Left ventricle myocardium inferior (tissue), 1 donor: ENCODE measurements at regions not wholly inside any gene's neighbourhood (a gene's known extent, or its start where the extent isn't known, plus 50 kb on each side); places are given as distances from the start of the nearest gene placed in this dataset.
A peak's percentile ranks its signal among the peaks of the same experiment; 100 is the strongest.

Experiments used
- DNase-seq: peaks from one replicate; pipeline ENCODE4 v3.0.0-alpha.2; 2020
- H3K27ac ChIP-seq: fragments of 200-600 bp; replicated peaks from 2 replicates; pipeline ENCODE4 v1.8.0; 2021
- H3K27me3 ChIP-seq: fragments of 200-600 bp; 2 replicates; pipeline ENCODE4 v1.8.0; 2021; ENCODE audit warnings: low read depth
- H3K36me3 ChIP-seq: fragments of 200-600 bp; 2 replicates; pipeline ENCODE4 v1.8.0; 2021
- H3K4me1 ChIP-seq: fragments of 200-600 bp; 2 replicates; pipeline ENCODE4 v1.8.0; 2021
- H3K4me3 ChIP-seq: fragments of 200-600 bp; 2 replicates; pipeline ENCODE4 v1.8.0; 2021; ENCODE audit warnings: mild to moderate bottlenecking, moderate library complexity
- H3K9me3 ChIP-seq: fragments of 200-600 bp; replicated peaks from 2 replicates; pipeline ENCODE4 v1.8.0; 2021
- CTCF ChIP-seq: fragments of 200-600 bp; IDR thresholded peaks from 2 replicates; pipeline ENCODE4 v1.8.0; 2021; ENCODE audit warnings: antibody characterized with exemption, mild to moderate bottlenecking, borderline replicate concordance
- intact Hi-C: fragments of 100-400 bp; cut with micrococcal nuclease; formaldehyde crosslinking; loops from one replicate; pipeline ENCODE4 v1.11.0; 2022
- donor health status: DM: no; HTN: yes; CAD: no; lungs with severe emphysema.

- no peak for DNase-seq
- Histone ChIP-seq H3K4me3 (no peak overlapping the region), H3K27ac (peak overlapping the region; percentile 55), H3K36me3 (no peaks in the 10 kb centered on the region), H3K4me1 (peaks cover 13% of the 10 kb centered on the region), H3K27me3 (no peaks in the 10 kb centered on the region), H3K9me3 (peaks cover 8% of the 10 kb centered on the region)
- TF ChIP-seq CTCF, result peak; percentile 39
- intact Hi-C loops, result no loop called here
Observed at GRCh38 chr3:16723978-16724377, 118.8 kb upstream of the DAZL start.

DNA sequence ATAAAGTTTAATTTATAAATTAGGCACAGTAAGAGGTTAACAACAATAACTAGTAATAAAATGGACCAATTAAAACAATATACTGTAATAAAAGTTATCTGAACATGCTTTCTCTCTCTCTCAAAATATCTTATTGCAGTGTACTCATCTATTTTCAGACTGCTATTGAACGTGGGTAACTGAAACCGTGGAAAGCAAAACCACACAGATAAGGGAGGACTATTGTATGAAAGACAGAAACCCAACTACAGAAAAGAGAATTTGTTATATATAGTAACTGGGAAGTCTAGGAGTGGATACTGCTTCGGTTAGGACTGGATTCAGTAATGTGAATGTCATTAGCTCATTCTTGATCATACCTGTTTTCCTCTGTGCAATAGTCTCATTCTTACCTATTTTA lies 119.3 kb upstream of the DAZL start:
- intact Hi-C loops, result no loop called here
- Histone ChIP-seq H3K4me1 (peaks cover 13% of the 10 kb centered on the region), H3K27ac (peak overlapping the region; percentile 55), H3K9me3 (peaks cover 8% of the 10 kb centered on the region), H3K4me3 (no peak overlapping the region), H3K36me3 (no peaks in the 10 kb centered on the region), H3K27me3 (no peaks in the 10 kb centered on the region)
- DNase-seq, result no peak
- TF ChIP-seq CTCF, result no peak

- no peak overlapping the region for H3K27ac ChIP-seq
- no peak for TF ChIP-seq CTCF
- no peak overlapping the region for H3K4me3 ChIP-seq
- peaks cover 8% of the 10 kb centered on the region for H3K9me3 ChIP-seq
- no peaks in the 10 kb centered on the region for H3K36me3 ChIP-seq
- H3K27me3 ChIP-seq, result no peaks in the 10 kb centered on the region
- no peak for DNase-seq
- H3K4me1 ChIP-seq, result peaks cover 13% of the 10 kb centered on the region
- intact Hi-C loops, result no loop called here
Observed at GRCh38 chr3:16725972-16726371, 120.7 kb upstream of the DAZL start.

DNA sequence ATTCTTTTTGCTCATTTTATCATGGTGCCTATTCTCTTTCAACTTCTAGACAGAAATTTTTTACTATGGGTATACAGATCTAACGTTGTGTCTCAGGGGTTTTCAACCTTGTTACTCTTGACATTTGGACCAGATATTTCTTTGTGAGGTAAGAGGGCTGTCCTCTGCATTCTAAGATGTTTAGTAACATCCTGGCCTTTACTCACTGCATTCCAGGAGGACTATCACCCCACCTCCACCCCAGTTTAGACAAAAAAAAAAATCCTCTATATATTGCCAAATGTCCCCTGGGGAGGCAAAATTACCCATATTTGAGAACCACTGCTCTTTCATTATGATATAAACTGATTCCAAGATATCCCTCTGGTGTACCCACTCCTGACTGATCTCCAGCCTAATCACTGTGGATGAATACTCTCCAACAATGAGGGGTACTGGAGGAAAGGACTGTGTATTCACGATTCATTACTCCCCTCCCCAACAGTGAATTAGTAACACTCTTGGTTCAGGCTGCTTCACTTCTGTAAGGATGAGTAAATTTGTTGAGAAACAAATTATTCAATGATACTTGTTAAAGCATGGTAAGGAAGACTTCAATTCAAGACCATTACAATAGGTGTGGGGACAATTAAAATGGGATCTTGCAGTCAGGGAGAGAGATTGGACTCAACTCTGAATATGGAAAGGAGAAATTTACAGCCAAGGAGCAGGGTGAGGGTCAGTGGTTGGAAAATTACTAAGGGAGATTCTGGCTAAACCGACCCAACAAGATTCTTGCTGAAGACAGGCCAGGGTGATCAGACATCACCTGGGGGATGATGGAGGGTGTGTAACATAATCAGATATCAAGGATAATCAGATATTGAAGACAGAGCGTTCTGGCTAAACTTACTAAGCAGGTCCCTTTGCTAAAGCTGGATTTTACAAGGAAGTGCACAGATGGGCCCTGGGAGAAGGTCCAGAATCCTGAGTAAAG lies 123.8 kb upstream of the DAZL start:
- Histone ChIP-seq H3K4me3 (no peak overlapping the region), H3K36me3 (no peaks in the 10 kb centered on the region), H3K27me3 (no peaks in the 10 kb centered on the region), H3K9me3 (peaks cover 31% of the 10 kb centered on the region), H3K27ac (no peak overlapping the region), H3K4me1 (peaks cover 10% of the 10 kb centered on the region)
- no peak for DNase-seq
- TF ChIP-seq CTCF, result no peak
- intact Hi-C loops, result no loop called here

- Histone ChIP-seq H3K27me3 (no peaks in the 10 kb centered on the region), H3K27ac (no peak overlapping the region), H3K36me3 (no peaks in the 10 kb centered on the region), H3K4me3 (no peak overlapping the region), H3K4me1 (peaks cover 7% of the 10 kb centered on the region), H3K9me3 (peaks cover 24% of the 10 kb centered on the region)
- no peak for DNase-seq
- no peak for TF ChIP-seq CTCF
- intact Hi-C loops, result no loop called here
Observed at GRCh38 chr3:16738451-16738850, 133.2 kb upstream of the DAZL start.
